ENCODE measurements at regions not wholly inside any gene's neighbourhood (a gene's known extent, or its start where the extent isn't known, plus 50 kb on each side); places are given as distances from the start of the nearest gene placed in this dataset.

DNA sequence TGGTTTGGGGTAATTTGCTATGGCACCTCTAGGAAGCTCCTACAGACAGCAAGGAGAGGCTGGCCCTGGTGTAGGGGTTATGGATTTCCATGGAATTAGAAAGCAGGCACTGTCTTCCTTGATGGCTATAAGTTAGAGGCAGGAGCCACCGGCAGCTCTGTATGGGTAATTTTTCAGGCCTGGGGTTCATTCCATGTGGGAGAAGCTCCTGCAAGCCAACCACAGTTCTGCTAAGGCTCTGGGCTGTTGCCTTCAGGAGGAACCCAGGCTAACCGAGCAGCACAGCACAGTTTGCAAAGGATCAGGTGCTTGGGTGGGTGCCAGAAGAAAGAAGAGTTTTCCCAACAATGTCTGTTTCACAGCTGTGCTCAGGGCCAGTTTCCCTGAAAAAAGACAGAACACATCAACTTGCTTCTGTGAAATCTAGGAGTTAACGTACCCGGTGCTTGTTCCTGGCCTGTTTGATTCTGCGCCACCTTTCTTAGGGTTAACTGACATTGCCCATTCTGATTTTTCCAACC is 162.8 kb upstream of the MYLIP start:
- CTCF ChIA-PET: no interaction called here
- no peak overlapping the region for H3K4me3 Mint-ChIP-seq
- H3K4me1 Mint-ChIP-seq: peaks cover 8 to 27% (median 17%) of the 10 kb centered on the region in 7 donors

DNA sequence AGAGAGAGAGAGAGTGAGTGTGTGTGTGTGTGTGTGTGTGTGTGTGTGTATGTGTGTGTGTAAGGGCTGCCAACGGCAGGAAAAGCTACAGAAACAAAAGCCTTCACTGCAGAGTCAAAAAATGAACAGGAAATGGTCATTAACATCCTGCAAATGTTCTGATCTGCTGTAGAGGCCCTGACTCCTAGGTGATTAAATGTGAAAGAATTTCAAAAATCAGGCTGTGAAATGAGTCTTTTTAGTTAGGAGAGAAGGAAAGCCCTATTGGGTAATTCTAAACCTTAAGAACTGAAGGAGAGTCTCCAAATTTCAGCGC is 166.5 kb upstream of the MYLIP start:
- Mint-ChIP-seq H3K36me3 (peaks cover 0 to 3% (median 0%) of the 10 kb centered on the region in 5 donors), H3K4me1 (peaks cover 8 to 30% (median 17%) of the 10 kb centered on the region in 7 donors), H3K27me3 (peaks cover 0 to 4% (median 0%) of the 10 kb centered on the region in 5 donors), H3K9me3 (peaks cover 0 to 2% (median 0%) of the 10 kb centered on the region in 11 donors), H3K4me3 (peak overlapping the region in 1 of 10 donors; percentile 38), H3K27ac (peak overlapping the region in 3 of 9 donors; percentile 5 to 61 (median 6))
- no peak overlapping the region for H3K27ac ChIP-seq (ENCODE audit: low read depth, low read length)
- ATAC-seq (no peak), DNase-seq (peak in 2 of 9 donors; percentile 6 to 8)
- ChIA-PET POLR2A (no interaction called here), CTCF (interaction anchor here (0.7 kb wide), 1 partner anchor 8 kb away, joined by 3 read pairs; no protein-coding TSS in a partner anchor)
- H3K9me3 ChIP-seq (ENCODE audit: control insufficient read depth in 2 of 3, low read length in 3 of 3): no peaks in the 10 kb centered on the region
- no peak overlapping the region for H3K4me3 ChIP-seq (ENCODE audit: low read length)
- H3K36me3 ChIP-seq (ENCODE audit: control insufficient read depth in 2 of 3, insufficient read depth in 3 of 3, low read length in 3 of 3): no peaks in the 10 kb centered on the region
- H3K27me3 ChIP-seq (ENCODE audit: control insufficient read depth in 2 of 2, insufficient read depth in 2 of 2, low read length in 2 of 2): no peaks in the 10 kb centered on the region
- H3K4me1 ChIP-seq (ENCODE audit: control insufficient read depth in 2 of 2, insufficient read depth in 2 of 2, low read length in 2 of 2): peaks cover 0 to 3% of the 10 kb centered on the region in 2 donors
- intact Hi-C loops (cut with micrococcal nuclease): loop anchor here in 1 of 2 donors (5.0 kb wide), 1 partner anchor 55 kb away; no protein-coding TSS in a partner anchor

More for the DNA sequence above, 162.8 kb upstream of the MYLIP start:
- intact Hi-C loops (cut with micrococcal nuclease): no loop called here
- no peaks in the 10 kb centered on the region for H3K27me3 ChIP-seq (ENCODE audit: control insufficient read depth in 2 of 2, insufficient read depth in 2 of 2, low read length in 2 of 2)
- H3K36me3 ChIP-seq (ENCODE audit: control insufficient read depth in 2 of 3, insufficient read depth in 3 of 3, low read length in 3 of 3): no peaks in the 10 kb centered on the region
- Mint-ChIP-seq H3K27ac (no peak overlapping the region), H3K36me3 (peaks cover 0 to 3% (median 0%) of the 10 kb centered on the region in 5 donors), H3K27me3 (peaks cover 0 to 4% (median 0%) of the 10 kb centered on the region in 5 donors), H3K9me3 (peaks cover 0 to 1% (median 0%) of the 10 kb centered on the region in 11 donors)
- no peak overlapping the region for H3K4me3 ChIP-seq (ENCODE audit: low read length)
- DNase-seq (no peak), ATAC-seq (no peak)
- peaks cover 0 to 3% of the 10 kb centered on the region in 2 donors for H3K4me1 ChIP-seq (ENCODE audit: control insufficient read depth in 2 of 2, insufficient read depth in 2 of 2, low read length in 2 of 2)
- H3K27ac ChIP-seq (ENCODE audit: low read depth, low read length): no peak overlapping the region
- POLR2A ChIA-PET: no interaction called here
- no peaks in the 10 kb centered on the region for H3K9me3 ChIP-seq (ENCODE audit: control insufficient read depth in 2 of 3, low read length in 3 of 3)

DNA sequence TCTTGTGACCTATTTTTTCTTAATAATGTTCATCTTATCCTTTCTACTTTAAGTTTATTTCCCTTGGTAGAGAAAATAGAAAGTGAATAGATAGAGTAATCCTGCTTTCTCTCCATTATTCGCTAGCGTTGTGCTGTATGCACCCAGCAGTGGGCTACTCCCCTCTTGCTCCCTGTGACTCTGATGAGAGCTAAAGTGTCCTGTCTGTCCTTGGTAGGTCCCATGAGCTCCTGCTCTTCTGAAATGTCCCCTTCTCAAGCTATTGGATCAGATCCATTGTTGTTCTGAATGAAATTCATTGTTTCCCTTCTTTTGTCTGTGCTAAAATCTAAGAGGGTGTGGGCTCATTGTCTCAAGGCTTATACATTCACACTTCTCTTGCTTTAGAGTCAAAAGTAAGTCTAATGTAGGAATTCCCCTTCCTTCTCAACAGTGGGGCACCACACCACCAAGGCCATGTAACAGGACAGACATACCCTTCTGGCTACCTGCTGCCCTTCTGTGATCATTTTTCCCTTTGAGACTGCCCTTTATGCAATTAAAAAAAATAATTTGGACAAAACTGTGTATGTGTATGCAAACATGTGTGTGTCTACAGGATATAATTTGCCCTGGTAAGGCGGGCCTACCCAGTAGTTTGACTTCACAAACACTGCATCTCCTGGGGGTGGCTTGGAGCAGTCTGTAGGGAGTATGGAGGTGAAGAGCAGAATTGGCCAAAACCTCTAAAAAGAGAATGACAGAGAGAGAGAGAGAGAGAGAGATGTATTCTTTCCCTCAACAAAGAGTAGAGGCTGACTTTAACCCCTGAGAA is 167.0 kb upstream of the MYLIP start:
- H3K27ac Mint-ChIP-seq: peak overlapping the region in 5 of 9 donors; percentile 5 to 61 (median 41)
- DNase-seq (no peak), ATAC-seq (no peak)
- peaks cover 0 to 3% (median 0%) of the 10 kb centered on the region in 5 donors for H3K36me3 Mint-ChIP-seq
- Histone ChIP-seq H3K9me3 (ENCODE audit: control insufficient read depth in 2 of 3, low read length in 3 of 3) (no peaks in the 10 kb centered on the region), H3K27ac (ENCODE audit: low read depth, low read length) (no peak overlapping the region), H3K4me3 (ENCODE audit: low read length) (no peak overlapping the region), H3K36me3 (ENCODE audit: control insufficient read depth in 2 of 3, insufficient read depth in 3 of 3, low read length in 3 of 3) (no peaks in the 10 kb centered on the region), H3K27me3 (ENCODE audit: control insufficient read depth in 2 of 2, insufficient read depth in 2 of 2, low read length in 2 of 2) (no peaks in the 10 kb centered on the region), H3K4me1 (ENCODE audit: control insufficient read depth in 2 of 2, insufficient read depth in 2 of 2, low read length in 2 of 2) (peaks cover 0 to 3% of the 10 kb centered on the region in 2 donors)
- H3K9me3 Mint-ChIP-seq: peaks cover 0 to 3% (median 0%) of the 10 kb centered on the region in 11 donors
- intact Hi-C loops (cut with micrococcal nuclease): loop anchor here in 1 of 2 donors (5.0 kb wide), 1 partner anchor 55 kb away; no protein-coding TSS in a partner anchor
- peak overlapping the region in 1 of 10 donors; percentile 38 for H3K4me3 Mint-ChIP-seq
- H3K27me3 Mint-ChIP-seq: peaks cover 0 to 8% (median 0%) of the 10 kb centered on the region in 5 donors
- peaks cover 8 to 30% (median 18%) of the 10 kb centered on the region in 7 donors for H3K4me1 Mint-ChIP-seq
- POLR2A ChIA-PET: no interaction called here
- CTCF ChIA-PET: no interaction called here

DNA sequence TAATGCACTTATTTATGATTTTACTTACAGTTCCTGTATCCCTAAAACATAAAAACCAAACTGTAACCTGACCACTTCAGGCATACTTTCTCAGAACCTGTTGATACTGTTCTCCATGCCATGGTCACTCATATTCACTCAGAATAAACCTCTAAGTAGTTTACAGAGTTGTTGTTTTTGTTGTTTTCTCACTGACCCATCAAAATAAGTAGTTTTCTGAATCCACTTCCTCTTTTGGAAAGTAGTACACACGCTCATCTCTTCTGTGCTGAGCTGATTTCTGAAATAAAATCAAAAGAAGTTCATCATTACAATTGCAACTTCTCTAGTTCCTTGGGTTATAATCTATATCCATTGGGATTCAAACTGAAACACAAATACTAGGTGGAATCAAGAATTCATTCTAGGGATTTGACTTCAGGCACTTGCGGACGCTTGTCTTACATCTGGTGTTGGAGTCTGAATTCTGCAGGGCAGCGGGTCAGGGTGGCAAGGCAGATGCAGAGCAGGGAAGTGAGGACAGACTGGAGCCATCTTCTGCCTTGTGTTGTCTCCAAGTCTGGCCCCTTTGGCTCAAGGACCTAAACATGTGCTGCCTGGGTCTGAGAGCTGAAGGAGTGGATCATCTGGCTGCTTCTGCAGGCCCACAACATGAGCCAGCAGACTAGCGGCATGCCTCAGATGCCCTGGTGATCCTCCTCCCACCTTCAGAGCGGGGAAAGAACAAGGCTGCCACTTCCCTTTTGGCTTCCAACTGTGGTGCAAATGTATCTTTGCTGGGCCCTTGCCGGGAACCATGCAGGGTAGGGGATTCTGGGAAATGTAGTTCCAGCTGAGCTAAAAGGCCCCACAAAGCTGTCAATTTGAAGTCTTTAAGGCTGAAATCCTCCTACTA is 167.9 kb upstream of the MYLIP start:
- Histone ChIP-seq H3K36me3 (ENCODE audit: control insufficient read depth in 2 of 3, insufficient read depth in 3 of 3, low read length in 3 of 3) (no peaks in the 10 kb centered on the region), H3K27me3 (ENCODE audit: control insufficient read depth in 2 of 2, insufficient read depth in 2 of 2, low read length in 2 of 2) (no peaks in the 10 kb centered on the region), H3K4me3 (ENCODE audit: low read length) (no peak overlapping the region), H3K9me3 (ENCODE audit: control insufficient read depth in 2 of 3, low read length in 3 of 3) (no peaks in the 10 kb centered on the region), H3K4me1 (ENCODE audit: control insufficient read depth in 2 of 2, insufficient read depth in 2 of 2, low read length in 2 of 2) (peaks cover 0 to 3% of the 10 kb centered on the region in 2 donors), H3K27ac (ENCODE audit: low read depth, low read length) (no peak overlapping the region)
- Mint-ChIP-seq H3K9me3 (peaks cover 0 to 8% (median 0%) of the 10 kb centered on the region in 11 donors), H3K27ac (no peak overlapping the region), H3K4me3 (no peak overlapping the region), H3K4me1 (peaks cover 13 to 35% (median 24%) of the 10 kb centered on the region in 7 donors), H3K27me3 (peaks cover 0 to 8% (median 0%) of the 10 kb centered on the region in 5 donors), H3K36me3 (peaks cover 0 to 4% (median 0%) of the 10 kb centered on the region in 5 donors)
- no peak for DNase-seq
- ChIA-PET CTCF (no interaction called here), POLR2A (no interaction called here)
- intact Hi-C loops (cut with micrococcal nuclease): loop anchor here in 1 of 2 donors (5.0 kb wide), 1 partner anchor 54 kb away; no protein-coding TSS in a partner anchor
- ATAC-seq: no peak

DNA sequence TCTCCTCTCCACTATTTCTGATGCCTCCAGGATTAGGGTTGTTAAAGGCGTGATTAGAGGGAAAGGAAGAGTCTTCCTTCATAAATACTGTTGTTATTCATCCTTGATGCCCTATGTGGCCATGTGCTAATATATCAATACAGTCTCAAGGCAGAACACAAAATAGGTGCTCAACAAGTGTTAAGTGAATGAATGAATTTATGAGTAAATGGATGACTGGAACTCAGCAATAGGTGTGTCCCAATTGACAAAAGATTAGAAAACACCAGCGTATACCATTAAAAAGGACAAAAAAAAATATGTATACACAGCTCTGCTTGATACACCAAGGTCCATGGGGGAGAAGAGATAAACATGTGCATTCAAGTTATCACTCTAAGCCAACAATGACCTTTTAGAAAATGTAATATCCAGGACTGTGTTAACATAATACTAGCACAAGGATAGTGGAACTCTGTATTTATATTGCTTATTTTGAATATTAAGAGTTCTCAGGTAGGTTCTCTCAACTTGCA is 171.2 kb upstream of the MYLIP start:
- Mint-ChIP-seq H3K36me3 (peaks cover 0 to 8% (median 0%) of the 10 kb centered on the region in 5 donors), H3K9me3 (peaks cover 0 to 8% (median 0%) of the 10 kb centered on the region in 11 donors), H3K27ac (no peak overlapping the region), H3K4me3 (no peak overlapping the region), H3K4me1 (peaks cover 13 to 28% (median 20%) of the 10 kb centered on the region in 7 donors), H3K27me3 (peaks cover 0 to 8% (median 0%) of the 10 kb centered on the region in 5 donors)
- no peaks in the 10 kb centered on the region for H3K27me3 ChIP-seq (ENCODE audit: control insufficient read depth in 2 of 2, insufficient read depth in 2 of 2, low read length in 2 of 2)
- DNase-seq (no peak), ATAC-seq (no peak)
- intact Hi-C loops (cut with micrococcal nuclease): no loop called here
- H3K4me3 ChIP-seq (ENCODE audit: low read length): no peak overlapping the region
- H3K27ac ChIP-seq (ENCODE audit: low read depth, low read length): no peak overlapping the region
- H3K36me3 ChIP-seq (ENCODE audit: control insufficient read depth in 2 of 3, insufficient read depth in 3 of 3, low read length in 3 of 3): no peaks in the 10 kb centered on the region
- ChIA-PET POLR2A (no interaction called here), CTCF (no interaction called here)
- H3K9me3 ChIP-seq (ENCODE audit: control insufficient read depth in 2 of 3, low read length in 3 of 3): no peaks in the 10 kb centered on the region
- H3K4me1 ChIP-seq (ENCODE audit: control insufficient read depth in 2 of 2, insufficient read depth in 2 of 2, low read length in 2 of 2): peaks cover 0 to 6% of the 10 kb centered on the region in 2 donors
